Activated CD8-positive, alpha-beta memory T cell treated with anti-CD3 and anti-CD28 coated beads for 4 hours (primary cell): ENCODE measurements at regions not wholly inside any gene's neighbourhood (a gene's known extent, or its start where the extent isn't known, plus 50 kb on each side); places are given as distances from the start of the nearest gene placed in this dataset.

Experiments used
- DNase-seq, 2 donors: peaks; one replicate each; pipeline ENCODE4 v3.0.0-alpha.2; 2020; ENCODE audit warnings: low read depth in 2 of 2

GRCh38 chr15:59953392-59953883 lies 50.7 kb upstream of the FOXB1 start:
- no peak for DNase-seq

GRCh38 chr15:59952960-59953359 lies 51.2 kb upstream of the FOXB1 start:
- DNase-seq, result no peak

- no peak for DNase-seq
These were observed 53.3 kb upstream of the FOXB1 start for GRCh38 chr15:59950603-59951388.

- DNase-seq, result no peak
These were observed 55.0 kb upstream of the FOXB1 start for GRCh38 chr15:59948924-59949613.

- no peak for DNase-seq
These were observed 58.0 kb upstream of the FOXB1 start for GRCh38 chr15:59946084-59946483.

GRCh38 chr15:59945036-59945435 lies 59.1 kb upstream of the FOXB1 start:
- no peak for DNase-seq

GRCh38 chr15:59941612-59942011 lies 62.5 kb upstream of the FOXB1 start:
- DNase-seq, result no peak

GRCh38 chr15:59940928-59941327 lies 63.2 kb upstream of the FOXB1 start:
- no peak for DNase-seq

GRCh38 chr15:59940456-59940855 lies 63.7 kb upstream of the FOXB1 start:
- DNase-seq, result no peak

- no peak for DNase-seq
These were observed 67.4 kb upstream of the FOXB1 start for GRCh38 chr15:59936741-59937140.

GRCh38 chr15:59933607-59934006 lies 70.5 kb upstream of the FOXB1 start:
- no peak for DNase-seq

- no peak for DNase-seq
These were observed 72.4 kb upstream of the FOXB1 start for GRCh38 chr15:59931646-59932261.

- DNase-seq, result no peak
These were observed 79.1 kb upstream of the FOXB1 start for GRCh38 chr15:59924812-59925522.

- DNase-seq, result no peak
These were observed 80.0 kb upstream of the FOXB1 start for GRCh38 chr15:59924096-59924495.

GRCh38 chr15:59923508-59923907 lies 80.6 kb upstream of the FOXB1 start:
- no peak for DNase-seq

- DNase-seq, result peak in 1 of 2 donors; percentile 25
These were observed 84.8 kb upstream of the FOXB1 start for GRCh38 chr15:59918994-59919951.

GRCh38 chr15:59917504-59918157 lies 86.5 kb upstream of the FOXB1 start:
- peak; percentile 22 to 38 for DNase-seq

GRCh38 chr15:59906046-59906445 lies 98.1 kb upstream of the FOXB1 start:
- no peak for DNase-seq

- no peak for DNase-seq
These were observed 98.9 kb upstream of the FOXB1 start for GRCh38 chr15:59905176-59905575.

GRCh38 chr15:59904450-59905135 lies 99.5 kb upstream of the FOXB1 start:
- DNase-seq, result no peak
